IMR-90 (cell line): ENCODE measurements at regions not wholly inside any gene's neighbourhood (a gene's known extent, or its start where the extent isn't known, plus 50 kb on each side); places are given as distances from the start of the nearest gene placed in this dataset.

Source experiments
- ATAC-seq: fragments of 200-7000 bp; cut with Tn5 transposase; 2 replicates; pipeline ENCODE4 v1.9.1; 2020; ENCODE audit warnings: low read depth, mild to moderate bottlenecking, moderate library complexity
- BruUV-seq: library from RNA; stranded (reverse); fragments of 400-500 nt; replicated peaks from 2 replicates; lab custom pipeline; 2021; lab: Mats Ljungman, UMichigan
- CTCF ChIA-PET: fragments of 300-600 bp; formaldehyde crosslinking; extraction: SDS; loops from one replicate; lab custom pipeline; 2021; ENCODE audit warnings: antibody characterized with exemption; lab: Yijun Ruan, JAX
- POLR2A ChIA-PET: fragments of 300-600 bp; sonication (Branson Sonifier 250); formaldehyde crosslinking; loops from one replicate; lab custom pipeline; 2022; ENCODE audit warnings: antibody characterized with exemption; ENCODE audit not compliant: unreplicated experiment; lab: Charles Lee
- DNase-seq: peaks from one replicate; pipeline ENCODE4 v3.0.0; 2013
- H2AFZ ChIP-seq: replicated peaks from 2 replicates; pipeline ENCODE3; 2013; ENCODE audit warnings: low read length, mild to moderate bottlenecking; ENCODE audit not compliant: poor library complexity
- H2AK5ac ChIP-seq: 2 replicates; pipeline ENCODE4 v1.6.1; 2013; ENCODE audit warnings: low read depth, low read length, inconsistent platforms
- H2AK9ac ChIP-seq: replicated peaks from 2 replicates; pipeline ENCODE3; 2013; ENCODE audit warnings: mild to moderate bottlenecking, low read depth, low read length, moderate library complexity; ENCODE audit not compliant: poor library complexity
- H2BK120ac ChIP-seq: 2 replicates; pipeline ENCODE4 v1.6.1; 2013; ENCODE audit warnings: low read depth, low read length, inconsistent platforms
- H2BK15ac ChIP-seq: 3 replicates; pipeline ENCODE4 v1.6.1; 2013; ENCODE audit warnings: low read depth, low read length, inconsistent platforms
- H2BK20ac ChIP-seq: 2 replicates; pipeline ENCODE4 v1.6.1; 2013; ENCODE audit warnings: low read depth, mild to moderate bottlenecking, inconsistent platforms, low read length, moderate library complexity
- H2BK5ac ChIP-seq: 2 replicates; pipeline ENCODE4 v1.6.1; 2013; ENCODE audit warnings: mild to moderate bottlenecking, low read depth, low read length, inconsistent platforms; ENCODE audit not compliant: poor library complexity, severe bottlenecking
- H3K14ac ChIP-seq: replicated peaks from 2 replicates; pipeline ENCODE4 v1.6.1; 2013; ENCODE audit warnings: low read depth, low read length, inconsistent platforms
- H3K18ac ChIP-seq: 2 replicates; pipeline ENCODE4 v1.6.1; 2013; ENCODE audit warnings: low read depth, low read length, control low read depth
- H3K23ac ChIP-seq: 2 replicates; pipeline ENCODE4 v1.6.1; 2013; ENCODE audit warnings: low read depth, low read length, inconsistent platforms
- H3K27ac ChIP-seq: 2 replicates; pipeline ENCODE4 v1.5.1; 2013; ENCODE audit warnings: mild to moderate bottlenecking, control low read depth, low read length; ENCODE audit not compliant: insufficient read depth
- H3K27me3 ChIP-seq: 2 replicates; pipeline ENCODE4 v1.6.1; 2013; ENCODE audit warnings: low read length; ENCODE audit not compliant: control insufficient read depth, insufficient read depth
- H3K36me3 ChIP-seq: 2 replicates; pipeline ENCODE4 v1.6.1; 2013; ENCODE audit warnings: low read length, mixed read lengths; ENCODE audit not compliant: control insufficient read depth, insufficient read depth
- H3K4ac ChIP-seq: 2 replicates; pipeline ENCODE4 v1.6.1; 2013; ENCODE audit warnings: low read depth, low read length, inconsistent platforms
- H3K4me1 ChIP-seq: 2 replicates; pipeline ENCODE4 v1.6.1; 2013; ENCODE audit warnings: low read length, mixed read lengths; ENCODE audit not compliant: control insufficient read depth, insufficient read depth
- H3K4me2 ChIP-seq: 2 replicates; pipeline ENCODE4 v1.6.1; 2013; ENCODE audit warnings: low read depth, mild to moderate bottlenecking, control low read depth, low read length, moderate library complexity
- H3K4me3 ChIP-seq: 2 replicates; pipeline ENCODE4 v1.5.1; 2013; ENCODE audit warnings: low read depth, mild to moderate bottlenecking, control low read depth, low read length, moderate library complexity; ENCODE audit not compliant: insufficient read depth
- H3K56ac ChIP-seq: 2 replicates; pipeline ENCODE4 v1.6.1; 2013; ENCODE audit warnings: low read length, inconsistent platforms; ENCODE audit not compliant: insufficient read depth; ENCODE audit errors: extremely low read depth
- H3K79me1 ChIP-seq, 2 experiments: 2 replicates each; pipeline ENCODE4 v1.6.1; 2013; ENCODE audit warnings: low read length in 2 of 2, inconsistent platforms in 1 of 2, low read depth in 1 of 2
- H3K9ac ChIP-seq: 2 replicates; pipeline ENCODE4 v1.6.1; 2013; ENCODE audit warnings: low read depth, low read length, control low read depth
- H3K9me1 ChIP-seq: 2 replicates; pipeline ENCODE4 v1.6.1; 2013; ENCODE audit warnings: low read length, inconsistent platforms; ENCODE audit not compliant: insufficient read depth
- H3K9me3 ChIP-seq: 2 replicates; pipeline ENCODE4 v1.6.1; 2013; ENCODE audit warnings: low read length; ENCODE audit not compliant: control insufficient read depth, insufficient read depth
- H4K20me1 ChIP-seq: 2 replicates; pipeline ENCODE4 v1.6.1; 2013; ENCODE audit warnings: low read length, inconsistent platforms; ENCODE audit not compliant: insufficient read depth
- H4K5ac ChIP-seq: 2 replicates; pipeline ENCODE4 v1.6.1; 2013; ENCODE audit warnings: mild to moderate bottlenecking, low read depth, low read length, control low read depth
- H4K8ac ChIP-seq, 2 experiments: 2 replicates each; pipeline ENCODE4 v1.6.1; 2013; ENCODE audit warnings: low read depth in 2 of 2, low read length in 2 of 2, control low read depth in 1 of 2, inconsistent platforms in 1 of 2
- H4K91ac ChIP-seq: 2 replicates; pipeline ENCODE4 v1.6.1; 2013; ENCODE audit warnings: low read depth, low read length, inconsistent platforms; ENCODE audit not compliant: insufficient read depth
- BHLHE40 ChIP-seq: fragments of 150-350 bp; IDR thresholded peaks from 2 replicates; pipeline ENCODE4 v1.6.1; 2016; ENCODE audit warnings: mild to moderate bottlenecking, low read depth, low read length
- CHD1 ChIP-seq: IDR thresholded peaks from 2 replicates; pipeline ENCODE4 v1.6.1; 2012; ENCODE audit warnings: low read depth, low read length, improper control_type of control experiment
- FOS ChIP-seq: fragments of 150-350 bp; IDR thresholded peaks from 2 replicates; pipeline ENCODE4 v1.6.1; 2016; ENCODE audit warnings: low read depth, low read length
- MXI1 ChIP-seq: IDR thresholded peaks from 2 replicates; pipeline ENCODE4 v1.6.1; 2012; ENCODE audit warnings: low read depth, mild to moderate bottlenecking, low read length, moderate library complexity, borderline replicate concordance
- NFE2L2 ChIP-seq: fragments of 150-350 bp; IDR thresholded peaks from 2 replicates; pipeline ENCODE4 v1.6.1; 2016; ENCODE audit warnings: low read depth, mild to moderate bottlenecking, low read length
- POLR2A ChIP-seq: IDR thresholded peaks from 2 replicates; pipeline ENCODE4 v1.6.1; 2012; ENCODE audit warnings: mild to moderate bottlenecking, low read depth, low read length
- RAD21 ChIP-seq: IDR thresholded peaks from 2 replicates; pipeline ENCODE4 v1.6.1; 2012; ENCODE audit warnings: low read length, improper control_type of control experiment
- RCOR1 ChIP-seq: IDR thresholded peaks from 2 replicates; pipeline ENCODE4 v1.6.1; 2012; ENCODE audit warnings: mild to moderate bottlenecking, low read length, improper control_type of control experiment; ENCODE audit not compliant: insufficient replicate concordance
- WGBS, 2 experiments: methylation state at CpG; one replicate each; pipeline versions ENCODE4 v1.1.5 to v1.1.7; 2013; ENCODE audit warnings: missing lambda C conversion rate in 2 of 2; ENCODE audit not compliant: insufficient read length in 1 of 2; ENCODE audit errors: extremely low coverage in 2 of 2; 5-methylcytosine and 5-hydroxymethylcytosine counted together
- dilution Hi-C: fragments of 300-500 bp; cut with HindIII; formaldehyde crosslinking; loops from one replicate; pipeline ENCODE4 v1.14.3; 2018; ENCODE audit warnings: low sequenced_read_pairs; ENCODE audit not compliant: unreplicated experiment
- in situ Hi-C: fragments of 300-500 bp; cut with MboI; formaldehyde crosslinking; loops from 3 replicates; pipeline ENCODE4 v1.14.3; 2019; ENCODE audit warnings: low sequenced_read_pairs, inconsistent platforms, mixed read lengths
- intact Hi-C: fragments of 100-400 bp; cut with micrococcal nuclease; formaldehyde crosslinking; loops from 2 replicates; pipeline ENCODE4 v1.10.0; 2022

DNA sequence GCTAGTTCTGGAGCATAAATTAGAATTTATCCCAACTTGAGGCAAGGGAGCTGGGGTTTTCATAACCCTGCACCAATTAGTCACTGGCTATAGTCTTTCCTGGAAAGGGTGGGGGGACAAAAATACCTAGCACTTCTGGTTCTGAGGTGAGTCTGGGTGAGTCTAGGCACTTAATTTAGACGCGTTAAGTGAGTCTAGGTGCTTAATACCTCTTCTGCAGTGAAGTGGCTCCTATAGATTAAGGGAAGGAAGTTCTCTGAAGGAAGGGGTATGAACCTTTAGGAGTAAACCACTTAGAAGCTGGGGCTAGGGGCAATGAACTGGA is 251.7 kb downstream of the EFCAB11 start:
- Histone ChIP-seq H2AK5ac (peak overlapping the region; percentile 4; the same call in 1 of the 2 replicates), H4K8ac (peak overlapping the region in 1 of 2 experiments; percentile 88; a peak in 2 of 4 replicates), H4K20me1 (no peaks in the 10 kb centered on the region), H2BK120ac (peak overlapping the region; percentile 32; the same call in 1 of the 2 replicates), H2BK20ac (peak overlapping the region; percentile 64; the same call in 1 of the 2 replicates), H3K23ac (no peak overlapping the region), H3K4me1 (peaks cover 5% of the 10 kb centered on the region), H3K4me3 (no peak overlapping the region), H2BK5ac (no peak overlapping the region), H3K56ac (no peak overlapping the region), H2AK9ac (no peak overlapping the region), H3K9ac (no peak overlapping the region), H2BK15ac (peak overlapping the region; percentile 32; the same call in 1 of the 3 replicates), H3K27me3 (no peaks in the 10 kb centered on the region), H3K4ac (peak overlapping the region; percentile 5; the same call in 1 of the 2 replicates), H3K9me3 (no peaks in the 10 kb centered on the region), H3K18ac (peak overlapping the region; percentile 24; the same call in 1 of the 2 replicates), H3K14ac (0 out of 2 replicates have a peak overlapping the region, but pooled peaks have one; percentile 2), H2AFZ (no peak overlapping the region), H3K79me1 (no peaks in the 10 kb centered on the region; a peak in 1 of 4 replicates), H3K36me3 (no peaks in the 10 kb centered on the region), H3K4me2 (no peak overlapping the region), H4K5ac (no peak overlapping the region), H3K9me1 (peaks cover 11% of the 10 kb centered on the region; the same call in 1 of the 2 replicates), H4K91ac (no peak overlapping the region; the same call in 1 of the 2 replicates), H3K27ac (no peak overlapping the region; the same call in 1 of the 2 replicates)
- 100% methylated on average over 1 of the region's 2 CpGs; no CpG with 5 or more reads in 1 of the 2 experiments for WGBS, 2 experiments
- no TSS peak for BruUV-seq
- intact Hi-C loops: loop anchor here (5.0 kb wide), 2 partner anchors 144 to 286 kb away; partner anchors contain the start of gene FOXN3
- DNase-seq (no peak), ATAC-seq (no peak)
- ChIA-PET CTCF (interaction anchor here (1.3 kb wide), 1 partner anchor 18 kb away, joined by 3 read pairs; no protein-coding TSS in a partner anchor), POLR2A (no interaction called here)
- dilution Hi-C loops: no loop called here
- in situ Hi-C loops: no loop called here
- TF ChIP-seq RCOR1 (no peak), NFE2L2 (no peak), MXI1 (no peak), CHD1 (no peak), POLR2A (no peak), RAD21 (no peak), FOS (no peak), BHLHE40 (no peak)
